NCI-H2227 (cell line): ENCODE measurements at regions not wholly inside any gene's neighbourhood (a gene's known extent, or its start where the extent isn't known, plus 50 kb on each side); places are given as distances from the start of the nearest gene placed in this dataset.

Experiments used
- DNase-seq: peaks from one replicate; lab custom pipeline; 2025; ENCODE audit not compliant: unreplicated experiment; lab: John Stamatoyannopoulos, UW

DNA sequence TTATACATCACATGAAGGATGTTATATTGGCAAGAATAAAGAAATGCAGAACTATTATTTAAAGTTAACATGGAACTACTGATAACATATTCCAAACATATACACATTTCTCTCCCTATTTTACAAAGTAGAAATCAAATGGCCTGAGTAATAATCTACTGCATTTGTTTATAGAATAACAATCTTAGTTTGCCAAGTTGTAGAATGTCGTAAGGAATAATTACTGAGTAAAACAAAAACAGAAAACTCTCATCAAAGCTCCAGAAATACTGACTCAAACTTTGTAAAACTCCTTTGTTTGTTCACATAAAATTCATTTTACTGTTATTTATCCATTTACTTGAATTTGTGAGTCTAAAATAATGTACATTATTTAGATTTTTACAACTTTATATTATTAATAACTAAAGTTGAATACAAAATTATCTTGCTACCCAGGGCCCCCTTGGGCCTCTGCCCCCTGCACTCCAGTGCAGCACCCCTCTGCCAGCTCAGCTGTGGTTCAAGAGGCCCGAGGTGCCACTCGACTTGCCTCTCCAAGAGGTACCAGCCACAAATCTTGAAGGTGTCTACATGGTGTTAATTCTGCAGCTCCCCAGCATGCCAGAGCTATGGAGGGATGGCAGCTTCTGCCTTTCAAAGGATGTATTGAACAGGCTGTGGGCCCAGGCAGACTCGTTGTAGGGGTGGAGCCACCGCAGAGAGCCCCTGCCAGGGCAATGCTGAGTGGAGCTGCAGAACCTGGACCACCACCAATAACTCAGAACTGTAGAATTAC, 2819.7 kb downstream of the PCDH9 start:
- no peak for DNase-seq

DNA sequence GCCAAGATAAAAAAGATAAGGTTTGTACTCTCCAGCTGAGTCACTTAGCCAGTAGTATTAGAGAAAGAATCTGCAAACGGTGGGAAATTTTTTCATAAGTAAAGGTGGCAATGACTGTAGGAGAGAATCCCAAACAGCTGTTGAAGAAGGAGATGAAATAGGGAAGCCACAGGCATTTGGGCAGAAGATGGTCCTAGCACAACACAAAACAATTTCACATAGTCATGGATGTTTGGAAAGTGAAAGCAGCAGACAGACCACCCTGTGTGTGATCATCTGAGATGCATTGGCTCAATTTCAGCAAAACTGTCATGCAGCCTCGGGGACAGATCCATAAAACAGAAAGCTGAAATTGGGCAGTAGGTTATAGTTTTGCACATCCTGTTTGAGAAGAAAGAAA, 2832.4 kb downstream of the PCDH9 start:
- no peak for DNase-seq

DNA sequence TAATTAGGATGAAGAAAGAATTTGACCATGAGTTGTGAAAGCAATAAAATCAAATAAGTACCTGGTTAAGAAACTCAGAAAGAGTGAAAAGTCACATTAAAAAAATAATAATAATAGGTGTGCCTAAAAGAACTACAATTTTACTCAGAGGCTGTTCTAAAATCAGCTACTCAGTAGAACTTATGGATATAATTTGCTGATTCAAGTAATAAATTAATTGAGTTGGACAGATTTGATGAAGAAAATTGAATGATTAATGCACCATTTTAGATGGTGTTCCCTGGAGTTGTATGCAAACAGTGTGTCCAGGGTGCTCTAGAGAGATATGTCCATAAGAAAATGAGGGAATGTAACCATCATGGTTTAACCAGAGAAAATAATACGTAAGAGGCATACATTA, 2852.5 kb downstream of the PCDH9 start:
- DNase-seq: no peak

DNA sequence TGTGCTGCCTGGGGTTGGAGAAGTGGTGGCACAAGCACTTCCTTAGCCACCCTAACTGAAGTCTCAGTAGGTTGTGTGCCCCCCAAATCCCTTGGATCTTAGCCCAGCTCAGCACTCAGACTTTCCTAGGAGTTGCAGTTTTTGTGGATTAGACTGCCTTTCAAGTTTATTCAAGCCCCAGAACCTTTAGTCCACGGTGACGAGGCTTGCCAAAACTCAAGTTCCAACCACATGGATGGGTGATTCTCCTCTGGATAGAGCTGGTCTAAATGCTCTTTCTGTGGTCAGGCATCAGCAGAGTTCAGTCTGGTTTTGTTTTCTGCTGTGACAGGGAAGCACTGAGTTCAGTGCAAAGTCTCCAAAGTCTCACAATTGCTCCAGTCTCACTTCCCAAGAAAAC, 2858.7 kb downstream of the PCDH9 start:
- DNase-seq: no peak

DNA sequence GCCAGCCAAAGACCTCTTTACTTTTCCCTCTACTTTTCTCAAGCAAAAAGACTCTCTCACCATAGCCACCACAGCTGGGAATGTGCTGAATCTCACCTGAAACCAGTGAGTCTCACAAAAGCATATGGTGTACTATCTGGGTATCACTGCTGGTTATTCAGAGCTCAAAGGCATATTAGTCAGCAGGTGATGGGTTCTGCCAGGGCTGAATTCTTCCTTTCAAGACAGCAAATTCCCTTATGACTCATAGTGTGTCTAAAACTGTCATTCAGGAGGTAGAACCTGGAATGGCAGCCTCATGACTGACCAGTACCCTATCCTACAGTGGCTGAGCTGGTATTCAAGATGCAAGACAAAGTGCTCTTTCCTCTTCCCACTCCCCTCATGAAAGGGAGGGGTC, 2859.1 kb downstream of the PCDH9 start:
- DNase-seq: no peak

DNA sequence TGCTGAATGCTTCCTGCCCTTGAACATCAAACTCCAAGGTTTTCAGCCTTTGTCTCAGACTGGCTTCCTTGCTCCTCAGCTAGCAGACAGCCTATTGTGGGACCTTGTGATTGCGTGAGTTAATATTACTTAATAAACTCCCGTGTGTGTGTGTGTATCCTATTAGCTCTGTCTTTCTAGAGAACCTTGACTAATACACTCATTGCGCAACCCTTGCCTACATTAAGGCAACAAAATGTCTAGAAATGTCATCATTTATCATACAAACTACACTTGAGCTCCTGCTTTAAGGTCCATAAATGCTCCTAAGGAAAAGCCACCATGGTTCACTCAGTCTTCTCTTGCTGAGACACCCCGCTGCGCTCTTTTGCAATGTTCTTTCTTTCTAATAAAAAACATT, 2861.0 kb downstream of the PCDH9 start:
- DNase-seq: no peak

DNA sequence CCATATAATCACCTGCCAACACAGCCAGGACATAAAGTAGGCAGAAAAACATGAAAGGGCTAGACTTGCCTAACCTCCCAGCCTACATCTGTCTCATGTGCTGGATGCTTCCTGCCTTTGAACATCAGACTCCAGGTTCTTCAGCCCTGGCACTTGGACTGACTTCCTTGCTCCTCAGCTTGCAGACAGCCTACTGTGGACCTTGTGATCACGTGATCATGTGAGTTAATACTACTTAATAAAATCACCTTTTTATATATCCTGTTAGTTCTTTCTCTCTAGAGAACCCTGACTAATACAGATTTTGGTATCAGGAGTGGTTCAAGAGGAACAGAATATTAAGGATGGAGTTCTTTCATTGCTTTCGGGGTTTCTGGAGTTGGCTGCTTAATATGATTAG, 2867.6 kb downstream of the PCDH9 start:
- DNase-seq: no peak

DNA sequence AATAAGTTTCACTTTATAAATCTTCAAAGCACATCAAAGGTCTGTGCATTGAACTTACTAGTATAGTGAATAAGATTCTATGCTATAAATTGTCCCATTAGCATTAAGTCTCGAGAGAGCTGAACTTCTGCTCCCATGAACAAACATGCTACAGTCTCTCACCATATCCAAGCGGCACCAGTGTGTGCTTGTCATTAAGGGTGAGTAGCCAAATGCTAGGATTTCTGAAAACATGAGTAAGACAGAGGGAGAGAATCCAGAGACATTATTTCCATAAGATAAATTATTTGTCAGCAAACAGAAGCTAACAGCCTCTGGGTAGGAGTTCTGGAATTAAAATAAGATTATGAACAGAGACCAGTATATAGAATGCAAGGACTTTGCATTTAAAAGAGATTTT, 2882.5 kb downstream of the PCDH9 start:
- DNase-seq: no peak

DNA sequence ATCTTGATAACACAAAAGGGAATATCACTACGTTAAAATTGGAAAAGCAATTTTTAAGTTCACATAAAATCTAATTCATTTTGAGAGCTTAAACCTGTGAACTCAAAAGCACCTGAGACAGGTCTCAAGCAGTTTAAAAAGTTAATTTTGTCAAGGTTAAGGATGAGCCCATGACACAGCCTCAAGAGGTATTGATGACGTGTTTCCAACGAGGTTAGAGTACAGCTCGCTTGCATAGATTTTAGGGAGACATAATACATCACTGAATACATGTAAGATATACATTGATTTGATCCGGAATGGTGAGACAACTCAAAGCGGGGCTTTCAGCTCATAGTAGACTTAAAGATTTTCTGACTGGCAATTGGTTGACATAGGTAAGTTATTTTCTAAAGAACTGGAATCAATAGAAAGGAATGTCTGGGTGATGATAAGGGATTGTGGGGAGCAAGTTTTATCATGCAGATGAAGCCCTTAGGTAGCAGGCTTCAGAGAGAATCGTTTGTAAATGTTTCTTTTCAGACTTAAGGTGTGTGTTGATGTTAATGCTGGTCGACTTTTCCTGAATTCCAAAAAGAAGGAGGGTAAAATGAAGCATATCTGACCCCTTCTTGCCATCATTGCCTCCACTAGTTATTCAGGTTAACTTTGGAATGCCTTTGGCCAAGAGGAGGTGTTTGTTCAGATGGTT, 2890.6 kb downstream of the PCDH9 start:
- DNase-seq: no peak

DNA sequence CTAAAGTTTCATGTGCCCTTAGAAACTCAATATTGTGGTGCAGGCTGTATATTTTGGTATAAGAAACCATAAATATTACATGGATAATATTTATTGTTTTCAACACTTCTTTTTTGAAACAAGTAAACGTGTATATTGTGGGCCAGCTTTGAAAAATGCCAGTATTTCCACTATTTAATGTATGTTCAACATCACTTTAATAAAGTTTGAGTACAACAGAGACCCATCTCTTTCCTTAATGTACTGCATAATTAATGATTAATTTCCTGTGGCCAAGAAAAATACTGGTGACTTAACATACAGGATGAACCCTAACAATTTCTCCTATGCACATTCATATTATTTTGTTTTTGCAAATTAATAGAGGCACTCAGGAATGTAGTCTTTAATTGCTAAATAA, 2891.5 kb downstream of the PCDH9 start:
- no peak for DNase-seq

DNA sequence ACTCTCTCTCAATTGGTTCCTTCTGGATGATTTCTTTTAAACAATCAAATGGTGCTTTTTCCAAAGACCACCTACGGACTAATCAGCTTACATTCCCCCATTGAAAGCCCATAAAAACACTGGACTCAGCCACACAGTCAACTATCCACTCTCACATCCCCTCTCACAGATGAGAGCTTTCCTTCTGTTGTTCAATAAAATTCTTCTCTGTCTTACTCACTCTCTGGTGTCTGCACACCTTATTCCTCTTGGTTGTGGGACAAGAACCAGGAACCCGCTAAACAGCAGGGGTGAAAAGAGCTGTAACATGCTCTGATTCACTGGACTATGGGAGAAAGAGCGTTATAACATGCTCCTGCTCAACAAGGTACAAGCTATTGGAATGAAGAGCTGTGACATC, 2896.2 kb downstream of the PCDH9 start:
- DNase-seq: no peak

DNA sequence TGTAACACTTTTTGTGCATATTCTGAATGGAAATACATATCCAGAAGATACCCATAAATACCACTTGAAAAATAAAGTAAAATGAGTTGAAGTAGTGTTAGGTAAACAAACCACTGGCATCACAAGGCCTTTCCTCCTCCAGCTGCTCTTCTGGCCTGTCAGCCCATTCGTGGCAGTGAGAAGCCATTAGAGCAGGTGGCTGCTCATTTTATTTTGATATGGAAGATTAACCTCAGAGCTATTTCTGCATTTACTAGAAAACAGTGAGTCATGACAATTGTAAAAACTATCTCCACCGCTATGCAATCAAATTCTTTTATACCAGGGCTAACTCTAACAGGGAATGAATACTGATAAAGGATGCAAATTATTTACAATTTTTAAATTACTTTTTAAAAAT, 2898.1 kb downstream of the PCDH9 start:
- DNase-seq: peak; percentile 4

DNA sequence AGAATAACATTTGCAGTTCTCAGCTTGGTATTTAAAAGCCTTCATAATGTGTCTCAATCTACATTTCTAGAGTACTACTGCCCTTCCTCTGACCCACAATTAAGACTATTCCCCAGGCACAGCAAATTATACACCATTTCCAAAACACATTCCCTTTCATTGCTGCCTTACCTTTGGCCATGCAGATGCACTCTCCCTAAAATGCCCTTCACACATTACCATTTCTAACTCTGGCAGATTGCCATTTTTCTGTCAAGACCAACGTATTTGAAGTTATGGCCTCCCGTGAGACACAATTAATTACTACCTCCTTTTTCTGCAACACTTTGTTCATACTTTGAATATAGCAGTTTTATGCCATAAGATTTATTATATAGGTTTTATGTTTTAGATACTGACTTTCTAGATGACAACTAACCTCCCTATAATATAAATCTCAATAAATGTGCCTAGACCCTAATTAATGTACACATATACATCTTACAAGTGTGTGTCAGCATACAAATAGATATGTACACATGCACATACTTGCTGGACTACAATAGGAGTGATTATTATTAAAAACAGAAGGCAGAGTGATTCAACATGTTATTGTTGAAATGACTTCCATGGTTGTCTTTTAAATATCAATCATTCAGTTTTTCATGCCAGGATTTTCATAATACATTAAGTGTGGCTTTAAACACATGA, 2902.5 kb downstream of the PCDH9 start:
- peak; percentile 72 for DNase-seq

DNA sequence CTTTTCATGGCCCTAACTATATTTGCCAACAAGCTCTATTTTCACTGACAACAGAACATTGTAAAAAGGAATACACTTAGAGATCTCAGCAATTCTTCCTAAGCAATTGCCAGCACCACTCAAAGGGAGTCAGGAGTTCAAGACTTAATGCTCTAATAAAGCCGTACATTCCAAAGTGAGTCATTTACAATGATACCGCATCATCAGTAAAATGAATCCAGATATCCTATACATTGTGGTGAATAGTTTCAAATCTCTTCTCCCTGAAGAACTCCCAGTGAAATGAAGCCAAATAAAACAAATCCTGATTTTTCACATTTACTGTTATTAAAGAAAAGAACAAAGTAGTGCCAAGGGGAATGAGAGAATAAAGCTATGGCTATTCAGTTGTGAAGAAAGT, 2898.7 kb upstream of the PCDH20 start:
- no peak for DNase-seq

DNA sequence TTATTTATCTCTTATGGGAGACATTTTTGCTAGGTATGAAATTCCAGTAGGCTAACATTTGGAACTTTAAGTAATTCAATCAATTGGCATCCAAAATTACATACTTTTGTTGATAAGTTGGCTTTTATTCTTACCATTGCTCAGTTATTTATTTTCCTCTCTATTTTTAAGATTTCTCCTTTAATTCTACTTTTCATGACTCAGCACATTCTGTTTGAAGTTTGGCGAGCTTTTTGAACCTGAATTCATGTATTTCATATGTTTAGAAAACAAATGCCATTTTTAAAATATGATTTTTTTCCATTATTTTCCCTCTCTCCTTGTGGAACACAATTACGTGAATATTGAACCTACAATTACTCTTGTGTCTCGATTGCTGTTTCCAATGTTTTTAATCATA, 2896.3 kb upstream of the PCDH20 start:
- no peak for DNase-seq

DNA sequence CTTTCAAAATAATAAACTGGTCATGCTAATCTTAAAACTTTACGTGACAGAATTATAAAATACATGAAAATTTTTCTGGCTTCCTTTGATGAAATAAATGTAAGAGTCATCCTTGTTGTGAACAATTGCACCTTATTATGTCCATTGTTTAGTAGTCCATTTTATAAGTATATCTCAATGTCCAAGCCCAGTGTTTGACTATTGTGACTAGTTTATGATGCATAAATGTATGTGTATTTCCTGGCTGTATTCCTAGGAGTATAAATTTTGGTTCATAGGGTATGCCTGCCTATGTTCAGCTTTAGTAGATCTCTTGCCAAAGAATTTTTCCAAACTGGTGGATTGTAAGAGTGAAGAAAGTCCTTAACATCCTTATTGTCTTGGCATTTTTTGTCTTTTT, 2895.5 kb upstream of the PCDH20 start:
- DNase-seq: no peak

DNA sequence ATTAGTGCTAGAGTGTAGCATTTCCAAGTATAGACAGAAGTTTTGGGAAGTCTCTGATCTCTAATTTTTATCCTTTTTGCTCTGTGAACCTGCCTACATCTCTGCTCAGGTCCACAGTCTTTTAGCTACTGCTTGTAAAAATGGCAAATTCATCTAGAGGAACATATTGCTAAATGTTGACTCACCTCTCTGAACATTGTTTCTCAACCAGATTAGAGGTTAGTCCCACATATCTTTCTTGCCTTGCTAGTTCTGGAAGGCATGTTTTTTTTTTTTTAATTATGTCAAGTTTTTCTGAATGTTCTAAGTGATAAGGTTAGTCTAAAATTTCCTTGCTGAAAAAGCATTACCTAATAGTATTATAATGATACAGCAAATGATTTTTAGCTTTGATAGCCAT, 2889.6 kb upstream of the PCDH20 start:
- no peak for DNase-seq

DNA sequence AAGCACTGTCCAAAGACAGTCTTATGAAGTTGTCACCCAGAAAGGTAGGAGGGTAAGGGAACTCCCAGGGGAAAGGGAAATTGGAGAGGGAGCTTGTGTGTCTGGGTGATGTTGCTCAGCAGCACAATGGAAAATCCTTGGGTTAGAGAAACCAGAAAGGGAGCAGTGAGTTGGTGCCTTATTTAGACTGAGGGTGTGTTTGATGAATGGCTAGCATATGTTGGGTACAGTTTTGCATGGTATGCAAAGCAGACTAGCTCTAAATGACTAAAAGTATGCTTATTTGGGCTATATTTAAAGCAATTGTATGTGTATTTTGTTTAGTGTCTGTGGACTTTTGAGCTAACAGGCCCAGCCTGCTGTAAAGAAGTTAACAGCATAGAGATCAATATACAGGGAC, 2884.6 kb upstream of the PCDH20 start:
- no peak for DNase-seq

DNA sequence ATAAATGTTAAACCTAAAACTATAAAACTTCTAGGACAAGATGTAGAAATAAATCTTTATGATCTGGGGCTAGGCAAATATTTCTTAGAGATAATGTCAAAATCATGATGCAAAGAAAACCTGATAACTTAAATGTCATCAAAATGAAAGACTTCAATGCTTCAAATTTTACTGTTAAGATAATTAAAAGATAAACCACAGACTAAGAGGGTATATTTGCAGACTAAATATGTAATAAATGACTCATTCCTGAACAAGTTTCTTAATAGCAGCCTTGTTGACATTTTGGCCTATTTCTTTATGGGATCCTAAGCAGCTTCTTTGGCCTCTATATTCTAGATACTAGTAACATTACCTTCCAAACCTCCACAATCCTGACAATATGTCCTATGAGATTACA, 2878.3 kb upstream of the PCDH20 start:
- DNase-seq: no peak

DNA sequence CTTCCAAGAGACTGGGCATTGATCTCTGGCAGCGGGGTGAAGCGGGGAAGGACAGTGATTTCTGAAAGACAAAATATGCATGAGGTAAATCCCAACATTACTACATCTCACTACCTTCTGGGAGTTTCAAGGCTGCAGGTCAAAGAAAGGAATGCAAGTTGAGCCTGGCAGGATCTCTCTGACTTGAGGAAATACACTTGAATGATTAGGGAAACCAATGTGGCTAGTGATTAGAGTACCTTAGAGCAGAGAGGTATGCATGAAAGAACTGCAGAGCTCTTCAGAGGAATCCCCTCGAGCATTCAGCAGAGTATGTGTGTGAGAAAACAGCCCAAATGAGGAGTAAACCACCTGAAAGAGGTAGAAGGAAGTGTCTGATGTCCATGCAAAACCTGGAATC, 2874.1 kb upstream of the PCDH20 start:
- DNase-seq: no peak

DNA sequence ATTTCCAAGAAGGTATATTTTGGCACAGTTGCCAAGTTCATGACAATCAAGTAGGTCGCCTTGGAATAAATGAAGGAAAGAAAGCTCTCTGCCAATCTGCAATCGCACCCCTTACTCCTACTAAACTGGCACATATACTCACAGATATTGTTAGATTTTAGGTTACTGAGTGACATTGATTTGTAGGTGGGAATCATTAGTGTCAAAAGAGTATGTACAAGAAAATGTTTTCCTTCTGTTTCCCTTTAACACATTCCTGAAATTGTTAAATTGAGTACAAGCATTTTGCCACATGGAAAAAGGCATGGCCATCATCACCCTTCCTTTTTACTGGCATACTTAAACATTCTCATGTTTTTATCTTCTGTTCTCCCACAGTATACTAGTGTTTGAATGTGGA, 2868.3 kb upstream of the PCDH20 start:
- DNase-seq: no peak

DNA sequence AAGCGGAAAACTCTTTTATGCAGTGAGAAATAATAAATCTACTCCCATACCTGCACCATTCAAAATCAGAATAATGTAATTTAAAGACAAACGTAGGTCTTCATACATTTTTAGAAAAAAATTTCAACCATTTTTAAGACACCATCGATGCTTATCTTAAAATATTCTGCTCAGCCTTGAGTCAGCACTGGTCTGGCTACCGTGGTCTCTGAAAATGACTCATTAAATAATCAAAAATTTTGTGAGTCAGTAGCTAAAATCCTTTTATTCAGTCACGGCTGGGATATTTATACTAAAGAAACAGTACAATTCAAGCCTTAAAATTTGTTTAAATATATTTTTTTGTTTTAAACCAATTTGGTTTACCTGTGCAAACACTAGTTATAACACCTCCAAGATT, 2862.8 kb upstream of the PCDH20 start:
- no peak for DNase-seq
